ENCODE measurements at regions not wholly inside any gene's neighbourhood (a gene's known extent, or its start where the extent isn't known, plus 50 kb on each side); places are given as distances from the start of the nearest gene placed in this dataset.

GRCh38 chr17:14011036-14011692 lies 58.1 kb upstream of the COX10 start:
- Mint-ChIP-seq H3K9me3 (no peaks in the 10 kb centered on the region), H3K27me3 (no peaks in the 10 kb centered on the region), H3K27ac (no peak overlapping the region), H3K4me1 (ENCODE audit: low read depth) (no peaks in the 10 kb centered on the region), H3K4me3 (no peak overlapping the region), H3K36me3 (ENCODE audit: low read depth) (no peaks in the 10 kb centered on the region)

GRCh38 chr17:14011740-14012405 lies 57.4 kb upstream of the COX10 start:
- no peaks in the 10 kb centered on the region for H3K9me3 Mint-ChIP-seq
- no peak overlapping the region for H3K27ac Mint-ChIP-seq
- no peak overlapping the region for H3K4me3 Mint-ChIP-seq
- H3K27me3 Mint-ChIP-seq, result no peaks in the 10 kb centered on the region
- H3K4me1 Mint-ChIP-seq (ENCODE audit: low read depth), result no peaks in the 10 kb centered on the region
- no peaks in the 10 kb centered on the region for H3K36me3 Mint-ChIP-seq (ENCODE audit: low read depth)

- no peaks in the 10 kb centered on the region for H3K9me3 Mint-ChIP-seq
- H3K27ac Mint-ChIP-seq, result no peak overlapping the region
- H3K4me1 Mint-ChIP-seq (ENCODE audit: low read depth), result peaks cover 6% of the 10 kb centered on the region
- no peak overlapping the region for H3K4me3 Mint-ChIP-seq
- H3K36me3 Mint-ChIP-seq (ENCODE audit: low read depth), result no peaks in the 10 kb centered on the region
- no peaks in the 10 kb centered on the region for H3K27me3 Mint-ChIP-seq
These were observed 54.6 kb upstream of the COX10 start for GRCh38 chr17:14014657-14015056.

GRCh38 chr17:14015271-14015670 lies 54.0 kb upstream of the COX10 start:
- Mint-ChIP-seq H3K4me3 (no peak overlapping the region), H3K36me3 (ENCODE audit: low read depth) (no peaks in the 10 kb centered on the region), H3K27me3 (no peaks in the 10 kb centered on the region), H3K4me1 (ENCODE audit: low read depth) (peaks cover 12% of the 10 kb centered on the region), H3K9me3 (no peaks in the 10 kb centered on the region), H3K27ac (no peak overlapping the region)

- H3K4me3 Mint-ChIP-seq, result no peak overlapping the region
- no peak overlapping the region for H3K27ac Mint-ChIP-seq
- H3K27me3 Mint-ChIP-seq, result no peaks in the 10 kb centered on the region
- peaks cover 15% of the 10 kb centered on the region for H3K4me1 Mint-ChIP-seq (ENCODE audit: low read depth)
- no peaks in the 10 kb centered on the region for H3K9me3 Mint-ChIP-seq
- H3K36me3 Mint-ChIP-seq (ENCODE audit: low read depth), result no peaks in the 10 kb centered on the region
These were observed 52.4 kb upstream of the COX10 start for GRCh38 chr17:14016858-14017257.

GRCh38 chr17:14019186-14019956 lies 49.9 kb upstream of the COX10 start:
- Mint-ChIP-seq H3K9me3 (no peaks in the 10 kb centered on the region), H3K36me3 (ENCODE audit: low read depth) (no peaks in the 10 kb centered on the region), H3K27me3 (no peaks in the 10 kb centered on the region), H3K4me1 (ENCODE audit: low read depth) (peaks cover 15% of the 10 kb centered on the region), H3K4me3 (no peak overlapping the region), H3K27ac (no peak overlapping the region)

Data from stimulated activated naive CD8-positive, alpha-beta T cell treated with anti-CD3 and anti-CD28 coated beads, Interleukin-15, Interleukin-2, amounts not matched to agents 100 ng/mL and 50 ng/mL, for 24 hours (primary cell).